ENCODE measurements at regions not wholly inside any gene's neighbourhood (a gene's known extent, or its start where the extent isn't known, plus 50 kb on each side); places are given as distances from the start of the nearest gene placed in this dataset.

- TF ChIP-seq, protein P1, sequence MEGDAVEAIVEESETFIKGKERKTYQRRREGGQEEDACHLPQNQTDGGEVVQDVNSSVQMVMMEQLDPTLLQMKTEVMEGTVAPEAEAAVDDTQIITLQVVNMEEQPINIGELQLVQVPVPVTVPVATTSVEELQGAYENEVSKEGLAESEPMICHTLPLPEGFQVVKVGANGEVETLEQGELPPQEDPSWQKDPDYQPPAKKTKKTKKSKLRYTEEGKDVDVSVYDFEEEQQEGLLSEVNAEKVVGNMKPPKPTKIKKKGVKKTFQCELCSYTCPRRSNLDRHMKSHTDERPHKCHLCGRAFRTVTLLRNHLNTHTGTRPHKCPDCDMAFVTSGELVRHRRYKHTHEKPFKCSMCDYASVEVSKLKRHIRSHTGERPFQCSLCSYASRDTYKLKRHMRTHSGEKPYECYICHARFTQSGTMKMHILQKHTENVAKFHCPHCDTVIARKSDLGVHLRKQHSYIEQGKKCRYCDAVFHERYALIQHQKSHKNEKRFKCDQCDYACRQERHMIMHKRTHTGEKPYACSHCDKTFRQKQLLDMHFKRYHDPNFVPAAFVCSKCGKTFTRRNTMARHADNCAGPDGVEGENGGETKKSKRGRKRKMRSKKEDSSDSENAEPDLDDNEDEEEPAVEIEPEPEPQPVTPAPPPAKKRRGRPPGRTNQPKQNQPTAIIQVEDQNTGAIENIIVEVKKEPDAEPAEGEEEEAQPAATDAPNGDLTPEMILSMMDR (IDR thresholded peaks at IDR 0.05; ENCODE audit: low read depth, low read length): no peak
- no peak for TF ChIP-seq EZH2phosphoT487 (IDR thresholded peaks at IDR 0.05; ENCODE audit: low read depth)
These were observed 340.6 kb upstream of the DCC start for GRCh38 chr18:51999351-51999750.
